ENCODE measurements at regions not wholly inside any gene's neighbourhood (a gene's known extent, or its start where the extent isn't known, plus 50 kb on each side); places are given as distances from the start of the nearest gene placed in this dataset.

GRCh38 chr6:168139121-168139520, 60.1 kb upstream of the FRMD1 start:
- FAIRE-seq: no peak
- intact Hi-C loops (cut with micrococcal nuclease): no loop called here

More at GRCh38 chr6:168139121-168139520, 60.1 kb upstream of the FRMD1 start:
- DNase-seq (ENCODE audit: extremely low read depth in 1 of 4, low spot score in 3 of 4) (no peak), ATAC-seq (no peak)
- 1% methylated on average over 4 of the region's 4 CpGs for WGBS (ENCODE audit: insufficient coverage, low coverage, missing lambda C conversion rate)
- H3K9me3 ChIP-seq (replicated peaks; ENCODE audit: control insufficient read depth, insufficient read depth, low read depth, low read length): no peaks in the 10 kb centered on the region
- POLR2A ChIA-PET: no interaction called here
- H3K27ac ChIP-seq (ENCODE audit: extremely low read depth, low read depth, low read length): no peak overlapping the region
- BruUV-seq (replicated peaks): no TSS peak
- no peak overlapping the region for H3K4me3 ChIP-seq
- CTCF ChIA-PET (ENCODE audit: low intra/inter-chr PET ratio): no interaction called here
- no peak overlapping the region for H2AFZ ChIP-seq (ENCODE audit: low read depth, low read length)
- no peaks in the 10 kb centered on the region for H3K4me1 ChIP-seq (replicated peaks in 1 of 2; ENCODE audit: control insufficient read depth in 2 of 2, insufficient read depth in 2 of 2, low read length in 2 of 2)
- H3K9ac ChIP-seq (ENCODE audit: insufficient read depth in 1 of 2, low read depth in 2 of 2, low read length in 2 of 2): no peak overlapping the region
- no peak overlapping the region for H3K4me2 ChIP-seq (ENCODE audit: insufficient read depth, low read length)
- H4K20me1 ChIP-seq (replicated peaks; ENCODE audit: control insufficient read depth, insufficient read depth, low read length): peaks cover 3% of the 10 kb centered on the region; the same call in 1 of the 2 replicates
- no peaks in the 10 kb centered on the region for H3K9me1 ChIP-seq (ENCODE audit: control insufficient read depth, insufficient read depth, low read length)
- H3K79me2 ChIP-seq (ENCODE audit: control insufficient read depth, insufficient read depth, low read length): no peaks in the 10 kb centered on the region
- in situ Hi-C loops (cut with MboI): no loop called here
- H3K27me3 ChIP-seq (ENCODE audit: control insufficient read depth in 2 of 2, insufficient read depth in 2 of 2, low read length in 2 of 2): peaks cover 12 to 18% of the 10 kb centered on the region in 2 experiments; a peak in 4 of 5 replicates
- no peak for TF ChIP-seq ZNF3 (CRISPR knock-in tag; IDR thresholded peaks at IDR 0.05)
- TF ChIP-seq ATF6 (CRISPR knock-in tag; IDR thresholded peaks at IDR 0.05): no peak
- TF ChIP-seq ZNF592 (IDR thresholded peaks at IDR 0.05): no peak
- TF ChIP-seq MYNN (IDR thresholded peaks at IDR 0.05): no peak
- TF ChIP-seq MYNN (CRISPR knock-in tag; IDR thresholded peaks at IDR 0.05): no peak
- no peak for TF ChIP-seq ZNF354B (CRISPR knock-in tag; IDR thresholded peaks at IDR 0.05)
- no peak for TF ChIP-seq BRD9 (IDR thresholded peaks at IDR 0.05; ENCODE audit: low read depth, partially characterized antibody)
- no peak for TF ChIP-seq ZNF184 (CRISPR knock-in tag; IDR thresholded peaks at IDR 0.05)
- TF ChIP-seq JUN (IDR thresholded peaks at IDR 0.05; ENCODE audit: borderline replicate concordance, low read depth, low read length): no peak
- TF ChIP-seq JUN (CRISPR knock-in tag; IDR thresholded peaks at IDR 0.05; ENCODE audit: borderline replicate concordance): no peak
- no peaks in the 10 kb centered on the region for H3K36me3 ChIP-seq (ENCODE audit: control insufficient read depth, insufficient read depth, low read length)
